Loucy (cell line): ENCODE measurements at regions not wholly inside any gene's neighbourhood (a gene's known extent, or its start where the extent isn't known, plus 50 kb on each side); places are given as distances from the start of the nearest gene placed in this dataset.

Source experiments
- H2AFZ ChIP-seq: fragments of 200-600 bp; sonication (generic); 2 replicates; pipeline ENCODE4 v1.6.0; 2016; ENCODE audit warnings: antibody characterized with exemption, mild to moderate bottlenecking, low read length, moderate library complexity
- H3F3A ChIP-seq: fragments of 200-600 bp; 2 replicates; pipeline ENCODE4 v1.6.0; 2016; ENCODE audit warnings: antibody characterized with exemption, low read depth, mild to moderate bottlenecking
- H3K27me3 ChIP-seq: fragments of 200-600 bp; sonication (generic); 2 replicates; pipeline ENCODE4 v1.6.1; 2014; ENCODE audit warnings: low read length, mild to moderate bottlenecking; ENCODE audit not compliant: insufficient read depth, poor library complexity, severe bottlenecking
- H3K36me3 ChIP-seq: fragments of 200-600 bp; sonication (generic); 2 replicates; pipeline ENCODE4 v1.6.1; 2016; ENCODE audit warnings: low read length; ENCODE audit not compliant: insufficient read depth
- H3K4me1 ChIP-seq: fragments of 200-600 bp; sonication (generic); 2 replicates; pipeline ENCODE4 v1.5.1; 2014; ENCODE audit warnings: low read length, mild to moderate bottlenecking; ENCODE audit not compliant: insufficient read depth, poor library complexity, severe bottlenecking
- H3K4me2 ChIP-seq: fragments of 200-600 bp; sonication (generic); 2 replicates; pipeline ENCODE4 v1.6.0; 2014; ENCODE audit warnings: antibody characterized with exemption, low read length, low read depth, mild to moderate bottlenecking; ENCODE audit not compliant: poor library complexity, severe bottlenecking
- H3K4me3 ChIP-seq: fragments of 200-600 bp; sonication (generic); 2 replicates; pipeline ENCODE4 v1.5.1; 2014; ENCODE audit warnings: low read length, mild to moderate bottlenecking, mixed read lengths; ENCODE audit not compliant: poor library complexity, severe bottlenecking
- H3K79me2 ChIP-seq: fragments of 200-600 bp; sonication (generic); 2 replicates; pipeline ENCODE4 v1.6.1; 2014; ENCODE audit warnings: low read length; ENCODE audit not compliant: insufficient read depth
- H3K9ac ChIP-seq: fragments of 200-600 bp; sonication (generic); 2 replicates; pipeline ENCODE4 v1.6.0; 2014; ENCODE audit warnings: mild to moderate bottlenecking, low read depth, low read length, moderate library complexity; ENCODE audit not compliant: poor library complexity, severe bottlenecking
- H3K9me2 ChIP-seq: fragments of 200-600 bp; sonication (generic); replicated peaks from 2 replicates; pipeline ENCODE4 v1.6.1; 2016; ENCODE audit warnings: low read depth, low read length, mixed read lengths
- H3K9me3 ChIP-seq: fragments of 200-600 bp; sonication (generic); 2 replicates; pipeline ENCODE4 v1.6.1; 2014; ENCODE audit warnings: mild to moderate bottlenecking, antibody characterized with exemption, low read length, low read depth; ENCODE audit not compliant: insufficient read depth
- H4K20me1 ChIP-seq: fragments of 200-600 bp; sonication (generic); 2 replicates; pipeline ENCODE4 v1.6.0; 2014; ENCODE audit warnings: antibody characterized with exemption, low read length, mild to moderate bottlenecking; ENCODE audit not compliant: insufficient read depth, poor library complexity, severe bottlenecking
- EZH2phosphoT487 ChIP-seq: fragments of 200-600 bp; IDR thresholded peaks from 2 replicates; pipeline ENCODE4 v1.6.1; 2018; ENCODE audit warnings: antibody characterized with exemption, mild to moderate bottlenecking, moderate library complexity, borderline replicate concordance
- TF ChIP-seq, protein P1 (sequence below): fragments of 200-600 bp; sonication (generic); conservative IDR thresholded peaks from 2 replicates; pipeline ENCODE4 v1.5.1; 2014; ENCODE audit warnings: mild to moderate bottlenecking, antibody characterized with exemption, low read length

DNA sequence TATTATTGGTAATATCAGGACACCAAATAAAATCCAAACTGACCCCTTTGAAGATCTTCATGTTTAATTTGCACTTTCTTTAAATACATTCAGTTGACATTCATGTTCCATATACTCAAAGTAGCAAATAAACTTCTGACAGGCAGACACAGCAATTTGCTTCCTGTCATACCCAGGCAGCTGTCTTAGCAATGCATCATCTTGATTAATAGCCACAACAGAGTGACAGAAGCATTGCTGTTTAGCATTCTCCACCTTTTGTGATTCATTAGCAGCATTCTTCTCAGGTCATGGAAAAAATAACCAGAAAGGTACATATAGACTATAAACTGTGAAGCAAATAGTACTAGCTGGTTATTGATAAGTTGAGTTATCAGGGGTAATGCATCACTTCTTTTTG, 366.8 kb downstream of the CYLC2 start:
- Histone ChIP-seq H3K27me3 (no peaks in the 10 kb centered on the region), H3K4me2 (no peak overlapping the region), H3K9me3 (no peaks in the 10 kb centered on the region), H4K20me1 (no peaks in the 10 kb centered on the region), H3K9ac (no peak overlapping the region), H2AFZ (no peak overlapping the region), H3K9me2 (no peaks in the 10 kb centered on the region), H3K4me1 (no peaks in the 10 kb centered on the region), H3K4me3 (no peak overlapping the region), H3K36me3 (no peaks in the 10 kb centered on the region), H3K79me2 (no peaks in the 10 kb centered on the region), H3F3A (no peaks in the 10 kb centered on the region)
- TF ChIP-seq EZH2phosphoT487 = no peak
- TF ChIP-seq, protein P1, sequence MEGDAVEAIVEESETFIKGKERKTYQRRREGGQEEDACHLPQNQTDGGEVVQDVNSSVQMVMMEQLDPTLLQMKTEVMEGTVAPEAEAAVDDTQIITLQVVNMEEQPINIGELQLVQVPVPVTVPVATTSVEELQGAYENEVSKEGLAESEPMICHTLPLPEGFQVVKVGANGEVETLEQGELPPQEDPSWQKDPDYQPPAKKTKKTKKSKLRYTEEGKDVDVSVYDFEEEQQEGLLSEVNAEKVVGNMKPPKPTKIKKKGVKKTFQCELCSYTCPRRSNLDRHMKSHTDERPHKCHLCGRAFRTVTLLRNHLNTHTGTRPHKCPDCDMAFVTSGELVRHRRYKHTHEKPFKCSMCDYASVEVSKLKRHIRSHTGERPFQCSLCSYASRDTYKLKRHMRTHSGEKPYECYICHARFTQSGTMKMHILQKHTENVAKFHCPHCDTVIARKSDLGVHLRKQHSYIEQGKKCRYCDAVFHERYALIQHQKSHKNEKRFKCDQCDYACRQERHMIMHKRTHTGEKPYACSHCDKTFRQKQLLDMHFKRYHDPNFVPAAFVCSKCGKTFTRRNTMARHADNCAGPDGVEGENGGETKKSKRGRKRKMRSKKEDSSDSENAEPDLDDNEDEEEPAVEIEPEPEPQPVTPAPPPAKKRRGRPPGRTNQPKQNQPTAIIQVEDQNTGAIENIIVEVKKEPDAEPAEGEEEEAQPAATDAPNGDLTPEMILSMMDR = no peak

DNA sequence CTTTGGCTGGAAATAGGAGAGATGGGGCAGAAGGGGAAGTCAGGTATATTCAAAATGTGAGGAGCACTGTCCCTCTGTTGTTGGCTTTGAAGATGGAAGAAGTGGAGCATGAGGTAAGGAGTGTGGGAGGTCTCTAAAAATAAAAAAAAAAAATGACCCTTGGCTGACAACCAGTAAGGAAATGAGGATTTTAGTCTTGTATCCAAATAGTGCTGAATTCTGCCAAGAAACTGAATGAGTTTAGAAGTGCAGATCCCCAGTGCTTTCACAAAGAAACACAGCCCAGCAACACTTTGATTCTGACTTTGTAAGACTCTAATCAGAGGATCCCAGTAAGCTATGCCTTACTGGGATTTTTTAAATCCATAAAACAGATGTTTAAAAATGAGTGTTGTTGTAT, 367.9 kb downstream of the CYLC2 start:
- Histone ChIP-seq H3K79me2 (no peaks in the 10 kb centered on the region), H3K36me3 (no peaks in the 10 kb centered on the region), H3K27me3 (no peaks in the 10 kb centered on the region), H3K9ac (no peak overlapping the region), H2AFZ (no peak overlapping the region), H3K4me2 (no peak overlapping the region), H3K9me2 (no peaks in the 10 kb centered on the region), H3K4me1 (no peaks in the 10 kb centered on the region), H3F3A (no peaks in the 10 kb centered on the region), H3K4me3 (no peak overlapping the region), H4K20me1 (no peaks in the 10 kb centered on the region), H3K9me3 (no peaks in the 10 kb centered on the region)
- TF ChIP-seq, protein P1 = no peak
- TF ChIP-seq EZH2phosphoT487 = no peak

DNA sequence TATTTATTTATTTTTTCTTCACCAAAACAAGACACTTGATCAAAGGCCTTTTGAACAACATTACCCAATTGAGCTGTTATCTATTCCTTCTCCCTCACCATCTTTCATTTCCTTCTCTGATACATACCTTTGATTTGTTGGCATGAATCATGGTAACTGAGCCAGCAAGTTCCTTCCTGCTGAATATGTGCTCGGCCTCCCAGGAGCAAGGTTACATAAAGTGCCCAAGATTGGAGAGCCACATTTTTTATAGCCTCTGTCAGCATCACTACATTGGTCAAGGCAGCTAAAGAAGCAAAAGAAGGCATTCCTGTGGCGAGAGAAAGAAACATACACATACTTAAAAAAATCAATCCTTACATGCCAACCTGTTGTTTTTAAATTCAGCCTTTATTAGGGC, 369.6 kb downstream of the CYLC2 start:
- no peaks in the 10 kb centered on the region for H3K9me2 ChIP-seq
- TF ChIP-seq, protein P1 = no peak
- no peak for TF ChIP-seq EZH2phosphoT487

More for the DNA sequence above, 369.6 kb downstream of the CYLC2 start:
- Histone ChIP-seq H4K20me1 (no peaks in the 10 kb centered on the region), H3K9me3 (no peaks in the 10 kb centered on the region), H3K79me2 (no peaks in the 10 kb centered on the region), H3K4me1 (no peaks in the 10 kb centered on the region), H3F3A (no peaks in the 10 kb centered on the region), H3K36me3 (no peaks in the 10 kb centered on the region), H3K9ac (no peak overlapping the region), H2AFZ (no peak overlapping the region), H3K27me3 (no peaks in the 10 kb centered on the region), H3K4me3 (no peak overlapping the region), H3K4me2 (no peak overlapping the region)
